ENCODE measurements at regions not wholly inside any gene's neighbourhood (a gene's known extent, or its start where the extent isn't known, plus 50 kb on each side); places are given as distances from the start of the nearest gene placed in this dataset.

DNA sequence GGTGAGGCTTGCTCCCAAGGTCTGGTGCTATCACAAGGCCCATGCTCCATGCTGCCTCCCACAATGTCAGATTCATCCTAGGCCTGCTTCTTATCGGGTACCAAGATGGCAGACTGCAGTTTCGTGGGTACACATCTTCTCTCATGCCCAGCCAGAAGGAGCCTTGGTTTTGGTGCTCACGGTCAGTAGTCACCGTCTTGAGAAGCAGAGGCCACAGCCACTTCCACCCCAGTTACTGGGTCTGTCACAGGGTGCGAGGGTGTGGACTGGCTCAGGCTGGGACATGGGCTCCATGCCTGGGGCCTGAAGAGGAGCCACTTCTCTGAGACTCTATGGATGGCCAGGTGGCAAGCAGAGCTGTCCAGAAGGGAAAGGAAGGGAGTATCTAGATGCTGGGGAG lies 178.8 kb upstream of the HS6ST1 start:
- ChIA-PET CTCF (no interaction called here), POLR2A (no interaction called here)
- Histone ChIP-seq H3K4me1 (ENCODE audit: control extremely low read depth in 1 of 4, control insufficient read depth in 4 of 4, insufficient read depth in 4 of 4, low read length in 3 of 4) (peaks cover 0 to 35% (median 12%) of the 10 kb centered on the region in 4 experiments), H3K27me3 (replicated peaks in 2 of 5; ENCODE audit: control insufficient read depth in 4 of 5, insufficient read depth in 5 of 5, low read length in 4 of 5) (no peaks in the 10 kb centered on the region), H3K36me3 (ENCODE audit: control insufficient read depth in 4 of 4, insufficient read depth in 4 of 4, low read length in 3 of 4) (no peaks in the 10 kb centered on the region), H3K27ac (ENCODE audit: insufficient read depth in 1 of 2, low read depth in 1 of 2, low read length in 2 of 2, poor library complexity in 1 of 2, severe bottlenecking in 2 of 2) (no peak overlapping the region), H3K9me3 (ENCODE audit: control extremely low read depth in 1 of 5, control insufficient read depth in 4 of 5, insufficient read depth in 2 of 5, low read depth in 1 of 5, low read length in 4 of 5) (peaks cover 0 to 2% (median 0%) of the 10 kb centered on the region in 5 experiments), H3K4me3 (ENCODE audit: control insufficient read depth in 1 of 7, extremely low read depth in 1 of 7, insufficient read depth in 4 of 7, low read depth in 2 of 7, low read length in 6 of 7) (no peak overlapping the region)
- WGBS (ENCODE audit: insufficient coverage) = 100% methylated on average over 5 of the region's 5 CpGs
- DNase-seq = no peak

- peaks cover 0 to 37% (median 13%) of the 10 kb centered on the region in 4 experiments for H3K4me1 ChIP-seq (ENCODE audit: control extremely low read depth in 1 of 4, control insufficient read depth in 4 of 4, insufficient read depth in 4 of 4, low read length in 3 of 4)
- ChIA-PET POLR2A (no interaction called here), CTCF (no interaction called here)
- H3K27me3 ChIP-seq (replicated peaks in 2 of 5; ENCODE audit: control insufficient read depth in 4 of 5, insufficient read depth in 5 of 5, low read length in 4 of 5) = no peaks in the 10 kb centered on the region
- no peak for DNase-seq
- WGBS (ENCODE audit: insufficient coverage) = 89% methylated on average over 3 of the region's 8 CpGs
- no peak overlapping the region for H3K4me3 ChIP-seq (ENCODE audit: control insufficient read depth in 1 of 7, extremely low read depth in 1 of 7, insufficient read depth in 4 of 7, low read depth in 2 of 7, low read length in 6 of 7)
- H3K36me3 ChIP-seq (ENCODE audit: control insufficient read depth in 4 of 4, insufficient read depth in 4 of 4, low read length in 3 of 4) = no peaks in the 10 kb centered on the region
- no peaks in the 10 kb centered on the region for H3K9me3 ChIP-seq (ENCODE audit: control extremely low read depth in 1 of 5, control insufficient read depth in 4 of 5, insufficient read depth in 2 of 5, low read depth in 1 of 5, low read length in 4 of 5)
- H3K27ac ChIP-seq (ENCODE audit: insufficient read depth in 1 of 2, low read depth in 1 of 2, low read length in 2 of 2, poor library complexity in 1 of 2, severe bottlenecking in 2 of 2) = no peak overlapping the region
Measured at GRCh38 chr2:128498086-128498485, 179.4 kb upstream of the HS6ST1 start.

DNA sequence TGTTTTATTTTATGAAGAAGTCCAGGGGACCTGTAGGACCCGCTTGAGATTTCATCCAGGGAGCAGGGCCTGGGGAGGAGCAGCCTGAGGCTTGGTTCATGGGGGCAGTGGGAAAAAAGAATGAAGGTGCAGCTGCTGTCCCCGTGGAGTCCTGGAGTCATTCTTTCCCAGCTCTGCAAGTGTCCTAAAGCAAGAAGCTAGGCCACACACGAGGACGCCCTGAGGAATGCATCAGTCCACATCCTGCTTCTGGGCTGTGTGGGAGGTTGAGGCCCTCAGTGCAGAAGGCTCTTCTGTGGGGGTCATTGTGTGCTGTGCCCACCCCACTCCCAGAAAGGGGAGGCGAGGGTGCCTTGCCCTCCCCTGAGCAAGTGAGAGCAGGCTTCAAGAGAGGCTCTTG lies 179.9 kb upstream of the HS6ST1 start:
- Histone ChIP-seq H3K4me1 (ENCODE audit: control extremely low read depth in 1 of 4, control insufficient read depth in 4 of 4, insufficient read depth in 4 of 4, low read length in 3 of 4) (peaks cover 1 to 42% (median 15%) of the 10 kb centered on the region in 4 experiments), H3K9me3 (ENCODE audit: control extremely low read depth in 1 of 5, control insufficient read depth in 4 of 5, insufficient read depth in 2 of 5, low read depth in 1 of 5, low read length in 4 of 5) (no peaks in the 10 kb centered on the region), H3K27me3 (replicated peaks in 2 of 5; ENCODE audit: control insufficient read depth in 4 of 5, insufficient read depth in 5 of 5, low read length in 4 of 5) (no peaks in the 10 kb centered on the region), H3K27ac (ENCODE audit: insufficient read depth in 1 of 2, low read depth in 1 of 2, low read length in 2 of 2, poor library complexity in 1 of 2, severe bottlenecking in 2 of 2) (no peak overlapping the region), H3K4me3 (ENCODE audit: control insufficient read depth in 1 of 7, extremely low read depth in 1 of 7, insufficient read depth in 4 of 7, low read depth in 2 of 7, low read length in 6 of 7) (no peak overlapping the region), H3K36me3 (ENCODE audit: control insufficient read depth in 4 of 4, insufficient read depth in 4 of 4, low read length in 3 of 4) (no peaks in the 10 kb centered on the region)
- ChIA-PET CTCF (no interaction called here), POLR2A (no interaction called here)
- 98% methylated on average over 5 of the region's 5 CpGs for WGBS (ENCODE audit: insufficient coverage)
- DNase-seq = no peak

GRCh38 chr2:128499367-128500137 lies 180.9 kb upstream of the HS6ST1 start:
- CTCF ChIA-PET = interaction anchor here (1.4 kb wide), 1 partner anchor 31 kb away, joined by 3 read pairs; no protein-coding TSS in a partner anchor
- no peaks in the 10 kb centered on the region for H3K9me3 ChIP-seq (ENCODE audit: control extremely low read depth in 1 of 5, control insufficient read depth in 4 of 5, insufficient read depth in 2 of 5, low read depth in 1 of 5, low read length in 4 of 5)
- H3K36me3 ChIP-seq (ENCODE audit: control insufficient read depth in 4 of 4, insufficient read depth in 4 of 4, low read length in 3 of 4) = no peaks in the 10 kb centered on the region
- H3K27ac ChIP-seq (ENCODE audit: insufficient read depth in 1 of 2, low read depth in 1 of 2, low read length in 2 of 2, poor library complexity in 1 of 2, severe bottlenecking in 2 of 2) = no peak overlapping the region
- H3K27me3 ChIP-seq (replicated peaks in 2 of 5; ENCODE audit: control insufficient read depth in 4 of 5, insufficient read depth in 5 of 5, low read length in 4 of 5) = no peaks in the 10 kb centered on the region
- POLR2A ChIA-PET = no interaction called here
- DNase-seq = no peak
- peaks cover 2 to 51% (median 25%) of the 10 kb centered on the region in 4 experiments for H3K4me1 ChIP-seq (ENCODE audit: control extremely low read depth in 1 of 4, control insufficient read depth in 4 of 4, insufficient read depth in 4 of 4, low read length in 3 of 4)
- WGBS (ENCODE audit: insufficient coverage) = 90% methylated on average over 17 of the region's 17 CpGs
- H3K4me3 ChIP-seq (ENCODE audit: control insufficient read depth in 1 of 7, extremely low read depth in 1 of 7, insufficient read depth in 4 of 7, low read depth in 2 of 7, low read length in 6 of 7) = no peak overlapping the region

DNA sequence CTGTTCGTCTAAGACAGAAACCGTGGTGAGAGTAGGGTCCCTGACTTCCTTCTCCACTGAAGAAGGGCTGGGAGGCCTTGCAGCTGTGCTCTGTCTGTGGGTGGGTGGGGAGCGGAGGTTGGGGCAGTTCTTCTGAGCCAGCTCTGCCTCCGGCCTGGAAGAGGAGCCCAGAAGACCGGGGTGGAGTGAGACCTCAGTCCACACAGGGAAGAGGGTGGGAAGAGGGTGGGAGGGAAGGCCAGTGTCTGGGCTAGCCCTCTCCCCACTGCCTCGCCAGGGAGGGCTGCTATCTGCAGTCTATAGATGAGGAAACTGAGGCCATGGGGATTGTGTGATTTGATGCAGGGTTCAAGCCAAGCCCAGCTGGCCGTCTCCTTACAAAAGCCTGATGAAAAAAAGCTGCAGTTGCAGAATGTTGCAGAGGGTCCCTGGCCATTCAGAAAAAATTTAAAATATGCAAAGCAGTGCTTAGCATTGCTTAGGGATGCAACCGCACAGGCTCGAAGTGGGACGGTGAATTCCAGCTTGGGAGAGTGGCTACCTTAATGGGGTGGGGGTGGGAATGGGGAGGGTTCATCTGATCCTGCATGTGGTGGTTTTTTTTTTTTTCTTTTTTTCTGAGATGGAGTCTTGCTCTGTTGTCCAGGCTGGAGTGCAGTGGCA lies 181.6 kb upstream of the HS6ST1 start:
- peak in 2 of 3 donors; percentile 44 to 53 for DNase-seq
- no peaks in the 10 kb centered on the region for H3K27me3 ChIP-seq (replicated peaks in 2 of 5; ENCODE audit: control insufficient read depth in 4 of 5, insufficient read depth in 5 of 5, low read length in 4 of 5)
- WGBS (ENCODE audit: insufficient coverage) = 70% methylated on average over 7 of the region's 10 CpGs
- H3K27ac ChIP-seq (ENCODE audit: insufficient read depth in 1 of 2, low read depth in 1 of 2, low read length in 2 of 2, poor library complexity in 1 of 2, severe bottlenecking in 2 of 2) = no peak overlapping the region
- H3K36me3 ChIP-seq (ENCODE audit: control insufficient read depth in 4 of 4, insufficient read depth in 4 of 4, low read length in 3 of 4) = no peaks in the 10 kb centered on the region
- peaks cover 2 to 49% (median 30%) of the 10 kb centered on the region in 4 experiments for H3K4me1 ChIP-seq (ENCODE audit: control extremely low read depth in 1 of 4, control insufficient read depth in 4 of 4, insufficient read depth in 4 of 4, low read length in 3 of 4)
- ChIA-PET CTCF (interaction anchor here (1.3 to 1.4 kb wide), 2 partner anchors 10 to 31 kb away, joined by 3 read pairs; no protein-coding TSS in a partner anchor), POLR2A (no interaction called here)
- no peak overlapping the region for H3K4me3 ChIP-seq (ENCODE audit: control insufficient read depth in 1 of 7, extremely low read depth in 1 of 7, insufficient read depth in 4 of 7, low read depth in 2 of 7, low read length in 6 of 7)
- H3K9me3 ChIP-seq (ENCODE audit: control extremely low read depth in 1 of 5, control insufficient read depth in 4 of 5, insufficient read depth in 2 of 5, low read depth in 1 of 5, low read length in 4 of 5) = no peaks in the 10 kb centered on the region

- CTCF ChIA-PET = interaction anchor here (1.3 to 1.5 kb wide), 2 partner anchors 9 to 35 kb away, joined by 3 read pairs; no protein-coding TSS in a partner anchor
- DNase-seq = no peak
- Histone ChIP-seq H3K27me3 (replicated peaks in 2 of 5; ENCODE audit: control insufficient read depth in 4 of 5, insufficient read depth in 5 of 5, low read length in 4 of 5) (no peaks in the 10 kb centered on the region), H3K36me3 (ENCODE audit: control insufficient read depth in 4 of 4, insufficient read depth in 4 of 4, low read length in 3 of 4) (no peaks in the 10 kb centered on the region), H3K27ac (ENCODE audit: insufficient read depth in 1 of 2, low read depth in 1 of 2, low read length in 2 of 2, poor library complexity in 1 of 2, severe bottlenecking in 2 of 2) (no peak overlapping the region), H3K9me3 (ENCODE audit: control extremely low read depth in 1 of 5, control insufficient read depth in 4 of 5, insufficient read depth in 2 of 5, low read depth in 1 of 5, low read length in 4 of 5) (no peaks in the 10 kb centered on the region), H3K4me3 (ENCODE audit: control insufficient read depth in 1 of 7, extremely low read depth in 1 of 7, insufficient read depth in 4 of 7, low read depth in 2 of 7, low read length in 6 of 7) (no peak overlapping the region), H3K4me1 (ENCODE audit: control extremely low read depth in 1 of 4, control insufficient read depth in 4 of 4, insufficient read depth in 4 of 4, low read length in 3 of 4) (peaks cover 2 to 57% (median 34%) of the 10 kb centered on the region in 4 experiments)
- POLR2A ChIA-PET = no interaction called here
- WGBS (ENCODE audit: insufficient coverage) = 96% methylated on average over 10 of the region's 12 CpGs
Measured at GRCh38 chr2:128501006-128501690, 182.5 kb upstream of the HS6ST1 start.
